Endothelial cell of umbilical vein (primary cell): ENCODE measurements at regions not wholly inside any gene's neighbourhood (a gene's known extent, or its start where the extent isn't known, plus 50 kb on each side); places are given as distances from the start of the nearest gene placed in this dataset.

Source experiments
- POLR2AphosphoS5 ChIP-seq: IDR thresholded peaks from 2 replicates; pipeline ENCODE4 v1.6.1; 2012; ENCODE audit warnings: low read depth, mild to moderate bottlenecking, control low read depth, low read length, moderate library complexity; ENCODE audit not compliant: insufficient read depth
- TF ChIP-seq, protein P1 (sequence below), 2 donors: IDR thresholded peaks; 1 replicate in 1 of 2; 2 replicates in 1 of 2; pipeline ENCODE4 v1.5.1; 2011; ENCODE audit warnings: low read length in 2 of 2, mild to moderate bottlenecking in 2 of 2, moderate library complexity in 2 of 2, control low read depth in 1 of 2, inconsistent platforms in 1 of 2, low read depth in 1 of 2; ENCODE audit not compliant: insufficient read depth in 1 of 2; ENCODE audit errors: extremely low read depth in 1 of 2

DNA sequence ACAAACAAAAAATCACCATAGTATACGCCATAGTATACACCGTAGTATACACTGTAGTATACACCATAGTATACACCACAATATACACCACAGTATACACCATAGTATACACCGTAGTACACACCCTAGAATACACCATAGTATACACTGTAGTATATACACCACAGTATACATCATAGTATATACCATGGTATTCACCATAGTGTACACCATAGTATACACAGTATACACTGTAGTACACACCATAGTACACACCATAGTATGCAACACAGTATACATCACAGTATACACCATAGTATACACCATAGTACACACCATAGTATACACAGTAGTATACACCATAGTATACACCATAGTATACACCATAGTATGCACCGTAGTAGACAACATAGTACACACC, 157.6 kb upstream of the ADARB2 start:
- TF ChIP-seq, protein P1, sequence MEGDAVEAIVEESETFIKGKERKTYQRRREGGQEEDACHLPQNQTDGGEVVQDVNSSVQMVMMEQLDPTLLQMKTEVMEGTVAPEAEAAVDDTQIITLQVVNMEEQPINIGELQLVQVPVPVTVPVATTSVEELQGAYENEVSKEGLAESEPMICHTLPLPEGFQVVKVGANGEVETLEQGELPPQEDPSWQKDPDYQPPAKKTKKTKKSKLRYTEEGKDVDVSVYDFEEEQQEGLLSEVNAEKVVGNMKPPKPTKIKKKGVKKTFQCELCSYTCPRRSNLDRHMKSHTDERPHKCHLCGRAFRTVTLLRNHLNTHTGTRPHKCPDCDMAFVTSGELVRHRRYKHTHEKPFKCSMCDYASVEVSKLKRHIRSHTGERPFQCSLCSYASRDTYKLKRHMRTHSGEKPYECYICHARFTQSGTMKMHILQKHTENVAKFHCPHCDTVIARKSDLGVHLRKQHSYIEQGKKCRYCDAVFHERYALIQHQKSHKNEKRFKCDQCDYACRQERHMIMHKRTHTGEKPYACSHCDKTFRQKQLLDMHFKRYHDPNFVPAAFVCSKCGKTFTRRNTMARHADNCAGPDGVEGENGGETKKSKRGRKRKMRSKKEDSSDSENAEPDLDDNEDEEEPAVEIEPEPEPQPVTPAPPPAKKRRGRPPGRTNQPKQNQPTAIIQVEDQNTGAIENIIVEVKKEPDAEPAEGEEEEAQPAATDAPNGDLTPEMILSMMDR (IDR thresholded peaks at IDR 0.05; ENCODE audit: extremely low read depth in 1 of 2, insufficient read depth in 1 of 2, low read depth in 1 of 2, low read length in 2 of 2): no peak
- TF ChIP-seq POLR2AphosphoS5: no peak
